ENCODE measurements at regions not wholly inside any gene's neighbourhood (a gene's known extent, or its start where the extent isn't known, plus 50 kb on each side); places are given as distances from the start of the nearest gene placed in this dataset.

DNA sequence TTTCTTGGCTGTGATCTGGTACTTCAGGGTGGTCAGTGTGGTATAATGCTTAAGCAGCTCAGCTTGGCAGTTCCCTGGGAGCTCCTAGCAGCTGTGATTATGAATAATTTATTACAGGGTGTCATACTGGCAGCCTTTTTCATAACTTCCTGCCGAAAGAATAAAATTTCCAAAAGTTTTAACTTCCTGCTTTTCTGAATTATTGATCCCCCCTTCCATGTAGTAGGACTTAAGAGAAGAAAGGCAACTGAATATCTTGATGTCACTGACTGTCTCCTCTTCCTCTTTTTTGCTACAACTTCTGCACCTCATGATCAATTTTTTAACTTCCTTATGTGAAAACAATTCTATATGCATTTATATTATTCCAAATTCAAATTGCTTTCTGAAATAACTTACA, 74.3 kb upstream of the SPEF2 start (continued):
- TF ChIP-seq TBP (IDR thresholded peaks at IDR 0.05; ENCODE audit: low read depth, low read length): no peak
- TF ChIP-seq, protein P1, sequence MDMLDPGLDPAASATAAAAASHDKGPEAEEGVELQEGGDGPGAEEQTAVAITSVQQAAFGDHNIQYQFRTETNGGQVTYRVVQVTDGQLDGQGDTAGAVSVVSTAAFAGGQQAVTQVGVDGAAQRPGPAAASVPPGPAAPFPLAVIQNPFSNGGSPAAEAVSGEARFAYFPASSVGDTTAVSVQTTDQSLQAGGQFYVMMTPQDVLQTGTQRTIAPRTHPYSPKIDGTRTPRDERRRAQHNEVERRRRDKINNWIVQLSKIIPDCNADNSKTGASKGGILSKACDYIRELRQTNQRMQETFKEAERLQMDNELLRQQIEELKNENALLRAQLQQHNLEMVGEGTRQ (IDR thresholded peaks at IDR 0.05; ENCODE audit: low read length): no peak
- no peak for TF ChIP-seq ZNF274 (IDR thresholded peaks at IDR 0.05; ENCODE audit: borderline replicate concordance, extremely low read depth, low read length)
- TF ChIP-seq, protein P2, sequence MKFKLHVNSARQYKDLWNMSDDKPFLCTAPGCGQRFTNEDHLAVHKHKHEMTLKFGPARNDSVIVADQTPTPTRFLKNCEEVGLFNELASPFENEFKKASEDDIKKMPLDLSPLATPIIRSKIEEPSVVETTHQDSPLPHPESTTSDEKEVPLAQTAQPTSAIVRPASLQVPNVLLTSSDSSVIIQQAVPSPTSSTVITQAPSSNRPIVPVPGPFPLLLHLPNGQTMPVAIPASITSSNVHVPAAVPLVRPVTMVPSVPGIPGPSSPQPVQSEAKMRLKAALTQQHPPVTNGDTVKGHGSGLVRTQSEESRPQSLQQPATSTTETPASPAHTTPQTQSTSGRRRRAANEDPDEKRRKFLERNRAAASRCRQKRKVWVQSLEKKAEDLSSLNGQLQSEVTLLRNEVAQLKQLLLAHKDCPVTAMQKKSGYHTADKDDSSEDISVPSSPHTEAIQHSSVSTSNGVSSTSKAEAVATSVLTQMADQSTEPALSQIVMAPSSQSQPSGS (IDR thresholded peaks at IDR 0.05; ENCODE audit: low read length): no peak

Measured in H1 (cell line).